ENCODE measurements at regions not wholly inside any gene's neighbourhood (a gene's known extent, or its start where the extent isn't known, plus 50 kb on each side); places are given as distances from the start of the nearest gene placed in this dataset.

DNA sequence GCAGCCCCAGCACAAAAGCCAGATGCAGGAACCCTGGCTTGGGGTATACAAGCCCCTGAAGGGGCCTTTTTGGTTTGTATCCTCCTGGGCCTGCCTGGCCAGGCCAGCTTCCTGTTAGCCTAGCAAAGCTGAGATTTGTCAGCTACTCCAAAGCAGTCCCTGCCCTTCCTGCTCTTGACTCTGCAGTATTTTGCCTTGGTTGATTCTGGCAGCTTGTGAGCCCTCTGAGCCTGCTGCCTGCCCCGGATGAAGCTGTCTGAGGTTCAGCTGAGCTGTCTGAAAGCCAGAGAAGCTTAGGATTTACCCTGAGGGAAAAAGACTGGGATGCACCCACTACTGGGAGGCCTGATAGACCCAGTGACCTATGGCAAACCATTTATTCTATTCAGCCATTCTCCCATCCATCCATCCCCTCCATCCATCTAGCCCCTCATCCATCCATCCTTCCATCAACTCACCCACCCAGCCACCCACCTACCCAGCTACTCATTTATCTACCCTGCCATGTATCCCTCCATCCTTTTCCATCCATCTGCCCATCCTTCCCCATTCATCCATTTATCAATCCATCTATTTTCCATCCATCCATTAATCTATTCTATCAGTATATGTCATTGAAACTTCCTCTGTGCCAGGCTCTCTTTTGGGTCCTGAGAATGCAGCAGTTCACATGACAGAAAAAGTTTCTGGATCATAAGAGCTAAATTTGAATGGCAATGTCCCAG lies 307.5 kb downstream of the DHX35 start:
- DNase-seq (ENCODE audit: low read depth in 3 of 3), result no peak

DNA sequence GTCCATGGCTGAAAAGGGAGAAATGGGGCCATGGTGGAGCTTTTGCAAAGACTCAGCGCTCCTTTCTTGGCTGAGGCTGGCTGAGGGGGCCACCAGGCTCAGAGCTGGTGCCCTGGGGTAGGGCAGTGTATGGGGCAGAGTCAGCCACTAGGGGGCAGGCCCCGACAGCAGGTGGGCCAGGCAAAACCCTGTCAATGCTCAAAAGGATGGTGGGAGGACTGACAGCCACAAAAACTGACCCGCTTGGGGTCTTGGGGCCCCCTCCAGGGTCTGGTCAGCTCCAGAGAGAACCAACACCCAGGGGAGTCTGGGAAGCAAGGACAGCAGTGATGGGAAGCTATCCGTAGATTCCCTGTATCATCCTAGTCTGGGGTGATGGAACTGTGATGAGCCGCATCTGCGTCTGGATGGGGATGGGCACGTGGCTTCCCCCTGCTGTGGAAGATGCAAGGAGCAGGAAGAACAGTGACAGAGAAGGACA lies 306.9 kb downstream of the DHX35 start:
- peak in 1 of 3 experiments; percentile 43 for DNase-seq (ENCODE audit: low read depth in 3 of 3)

DNA sequence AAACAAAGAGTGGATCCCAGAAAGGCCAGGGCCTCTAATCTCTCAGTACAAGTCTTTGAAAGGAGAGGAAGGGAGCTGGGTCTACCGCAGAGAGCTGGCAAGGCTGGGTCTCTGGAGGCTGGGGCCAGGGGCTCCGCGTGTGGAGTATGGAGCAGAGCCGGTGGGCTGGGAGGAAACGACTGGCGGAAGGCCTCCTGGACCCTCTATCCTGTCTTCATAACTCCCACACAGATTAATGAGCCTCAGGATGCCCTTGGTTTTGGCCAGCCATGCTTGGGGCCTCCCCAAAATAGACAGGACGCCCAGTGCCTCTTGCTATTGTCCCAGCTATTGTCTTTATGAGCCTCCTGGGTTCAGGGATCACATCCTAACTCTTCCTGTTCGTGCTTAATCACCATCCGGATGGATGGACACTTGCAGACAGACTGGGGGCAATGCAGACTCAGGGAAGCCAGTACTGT lies 306.4 kb downstream of the DHX35 start:
- DNase-seq (ENCODE audit: low read depth in 3 of 3), result no peak

DNA sequence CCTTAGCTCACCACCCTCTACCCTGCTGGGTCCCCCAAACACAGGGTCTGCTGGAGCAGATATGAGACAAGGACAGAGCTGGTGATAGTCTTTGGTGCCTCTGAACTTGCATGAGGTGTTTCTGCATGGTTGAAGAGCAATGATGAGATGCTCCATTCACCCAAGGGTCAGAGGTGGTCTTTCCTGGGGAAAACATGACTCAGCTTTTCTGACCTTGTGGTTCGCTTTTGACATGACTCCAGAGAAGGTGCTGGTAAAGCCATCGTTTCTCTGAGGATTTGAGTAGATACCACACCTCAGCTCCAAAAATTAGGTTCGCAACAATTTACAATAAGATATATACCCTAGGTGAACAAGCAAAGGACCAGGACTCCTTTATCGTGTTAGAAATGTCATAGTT lies 304.8 kb downstream of the DHX35 start:
- DNase-seq (ENCODE audit: low read depth in 3 of 3), result no peak

DNA sequence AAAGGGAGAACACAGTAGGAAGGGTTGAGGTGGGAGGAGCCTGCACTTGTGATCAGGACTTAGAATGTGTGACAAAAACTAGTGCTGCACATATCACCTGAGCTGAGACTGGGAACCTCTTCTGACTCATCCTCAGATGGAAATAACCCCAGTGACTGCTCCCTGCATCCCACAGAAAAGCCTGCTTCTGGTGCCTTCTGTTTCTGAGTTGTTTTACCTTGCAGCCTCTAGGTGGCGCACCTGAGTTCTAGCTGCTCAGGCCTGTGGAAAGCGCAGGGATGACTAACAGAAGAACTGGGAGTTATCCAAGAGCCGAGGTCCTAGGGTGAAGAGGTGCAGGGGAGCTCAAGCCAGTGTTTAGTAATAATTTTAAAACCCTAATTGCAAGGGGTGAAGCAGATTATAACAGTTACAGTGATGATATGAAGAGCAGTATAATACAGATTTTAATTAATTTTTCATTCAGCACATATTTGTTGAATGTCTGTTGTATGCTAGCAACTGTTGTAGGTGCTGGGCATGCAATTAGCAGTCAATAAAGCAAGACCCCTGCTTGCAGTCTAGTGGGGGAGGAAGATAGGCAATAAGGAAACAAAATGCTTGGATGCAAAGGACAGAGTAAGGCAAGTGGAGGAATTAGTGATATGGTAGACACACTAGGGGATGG lies 302.5 kb downstream of the DHX35 start:
- peak in 2 of 3 experiments; percentile 6 to 34 for DNase-seq (ENCODE audit: low read depth in 3 of 3)

DNA sequence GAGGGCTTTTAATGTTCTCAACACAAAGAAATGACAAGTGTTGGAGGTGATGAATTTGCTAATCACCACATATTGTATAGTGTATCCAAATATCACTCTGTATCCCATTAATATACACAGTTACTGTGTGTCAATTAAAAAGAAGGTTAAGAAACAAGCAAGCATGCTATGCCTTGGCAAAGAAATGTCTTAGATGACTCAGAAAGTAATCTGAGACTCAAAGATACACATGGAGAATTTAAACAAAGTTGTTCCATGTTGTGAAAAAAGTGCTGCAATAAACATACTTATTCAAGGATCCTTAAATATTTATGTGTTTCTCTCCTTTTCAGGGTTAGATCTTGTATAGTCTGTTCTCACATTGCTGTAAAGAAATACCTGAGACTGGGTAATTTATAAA lies 300.9 kb downstream of the DHX35 start:
- no peak for DNase-seq (ENCODE audit: low read depth in 3 of 3)

DNA sequence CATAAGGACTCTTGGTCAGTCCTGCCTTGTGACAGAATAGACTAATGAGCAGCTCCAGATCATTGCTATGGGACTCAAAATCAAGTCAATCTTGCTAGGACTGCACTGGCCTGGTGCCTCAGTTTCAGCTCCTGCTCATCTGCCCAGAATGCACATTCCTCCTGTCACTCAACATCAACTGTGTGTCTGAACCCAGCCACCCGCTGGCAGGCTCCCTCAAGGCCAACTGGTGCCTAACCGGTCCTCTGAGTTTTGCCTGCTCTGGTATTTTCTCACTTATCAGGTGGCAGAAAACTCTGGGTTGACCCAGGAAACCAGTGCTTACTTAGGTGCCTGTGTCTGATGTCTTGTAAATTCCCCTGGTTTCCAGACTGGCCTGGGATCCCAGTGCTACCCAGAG lies 297.7 kb downstream of the DHX35 start:
- no peak for DNase-seq (ENCODE audit: low read depth in 3 of 3)

DNA sequence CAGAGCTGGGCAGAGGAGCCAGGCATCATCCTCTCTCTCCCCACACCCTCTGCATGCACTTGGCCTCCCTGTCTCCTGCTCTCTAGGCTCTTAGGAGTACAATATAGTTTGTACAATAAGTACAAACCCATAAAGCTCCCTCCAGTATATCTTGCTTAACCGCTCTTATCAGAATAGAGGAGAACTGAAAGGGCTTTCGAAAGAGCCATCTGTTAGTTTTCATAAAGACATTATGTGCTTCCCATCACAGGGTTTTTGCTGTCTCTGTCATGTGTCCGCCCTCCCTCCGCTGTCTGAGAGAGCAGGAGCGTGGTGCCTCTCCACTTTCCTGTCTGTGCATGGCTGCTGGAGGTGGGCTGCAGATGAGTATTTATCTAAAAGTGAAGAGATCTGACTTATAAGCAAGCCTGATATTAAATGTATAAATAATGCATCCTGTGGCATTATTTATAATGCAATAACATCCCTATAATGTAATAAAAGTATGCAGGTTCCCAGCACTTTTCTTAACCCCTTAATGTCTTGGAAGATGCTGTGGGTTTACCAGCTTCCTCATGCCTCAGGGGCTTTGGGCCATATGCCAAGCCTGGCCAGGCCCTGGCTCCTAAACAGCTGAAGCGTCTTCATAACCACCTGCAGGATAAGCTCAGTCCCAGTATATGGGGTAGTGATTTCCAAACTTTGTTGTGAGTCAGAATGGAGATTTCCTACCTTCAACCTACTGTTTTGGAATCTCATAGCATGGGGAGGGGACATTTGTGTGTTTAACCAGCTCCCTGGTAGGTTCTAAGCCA lies 297.1 kb downstream of the DHX35 start:
- no peak for DNase-seq (ENCODE audit: low read depth in 3 of 3)

DNA sequence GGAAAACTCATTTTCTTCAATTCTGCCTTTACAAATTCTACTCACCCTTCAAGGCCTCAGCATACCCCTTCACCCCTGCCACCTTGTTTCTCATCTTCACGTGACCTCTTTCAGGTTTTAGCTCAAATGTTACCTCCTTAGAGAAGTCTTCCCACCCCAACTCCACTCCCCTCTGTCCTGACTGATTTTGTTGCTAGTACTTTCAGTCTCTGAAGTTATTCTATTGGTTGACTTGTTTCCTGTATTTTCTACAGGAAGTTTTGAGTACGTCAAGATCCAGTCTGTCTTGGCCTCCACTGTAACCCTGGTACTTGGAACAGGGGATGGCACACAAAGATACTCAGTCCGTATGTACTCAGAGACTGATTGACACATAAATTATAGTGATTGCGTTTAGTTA lies 296.1 kb downstream of the DHX35 start:
- no peak for DNase-seq (ENCODE audit: low read depth in 3 of 3)

DNA sequence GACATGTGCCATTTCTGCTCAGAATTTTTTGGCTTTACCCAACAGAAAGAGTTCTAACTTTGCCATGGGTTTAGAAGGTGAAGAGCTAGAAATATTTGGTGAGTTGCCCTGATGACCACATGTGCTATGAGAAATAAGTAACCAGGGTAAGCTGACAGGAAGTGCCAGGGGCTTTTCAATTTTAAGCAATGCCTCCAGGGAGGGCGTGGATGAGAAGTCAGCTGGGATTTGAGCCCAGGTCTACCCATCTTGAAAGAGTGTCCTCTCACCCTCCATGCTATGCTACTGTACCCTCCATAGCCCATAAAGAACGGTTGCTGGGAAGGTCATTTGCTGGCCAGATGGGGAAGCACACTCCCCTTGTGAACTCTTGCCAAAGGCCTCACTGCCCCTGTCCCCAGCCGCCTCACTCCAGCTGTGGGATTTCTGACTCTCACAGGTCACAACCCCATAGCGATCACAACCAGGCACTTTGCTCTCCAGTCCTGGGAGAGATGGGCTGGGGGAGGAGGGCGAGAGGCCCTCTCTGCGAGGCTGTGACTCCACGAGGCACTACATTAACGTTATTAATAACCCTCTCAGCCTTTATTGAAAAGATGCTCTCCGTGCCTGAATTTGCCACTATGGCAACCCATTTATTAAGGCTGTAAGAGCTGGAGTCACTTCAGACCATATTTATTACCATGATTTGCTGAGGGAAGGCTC lies 291.1 kb downstream of the DHX35 start:
- DNase-seq (ENCODE audit: low read depth in 3 of 3), result no peak

DNA sequence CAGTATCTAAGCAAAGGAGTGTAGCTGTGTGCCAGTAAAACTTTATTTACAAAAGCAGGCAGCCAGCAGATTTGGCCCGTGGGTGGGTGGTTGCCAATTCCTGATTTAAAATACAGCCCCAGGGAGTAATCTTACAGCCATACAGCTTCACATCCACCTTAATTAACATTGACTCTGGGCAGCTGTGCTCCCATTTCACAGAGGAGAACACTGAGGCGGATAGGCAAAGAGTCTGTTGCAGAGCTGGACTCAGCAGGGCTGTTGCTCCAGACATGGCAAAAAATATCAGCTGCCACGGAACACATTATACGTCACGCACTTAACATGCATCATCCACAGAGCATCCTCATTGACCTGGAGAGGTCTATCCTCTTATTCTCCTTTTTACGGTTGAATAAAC lies 289.9 kb downstream of the DHX35 start:
- no peak for DNase-seq (ENCODE audit: low read depth in 3 of 3)

DNA sequence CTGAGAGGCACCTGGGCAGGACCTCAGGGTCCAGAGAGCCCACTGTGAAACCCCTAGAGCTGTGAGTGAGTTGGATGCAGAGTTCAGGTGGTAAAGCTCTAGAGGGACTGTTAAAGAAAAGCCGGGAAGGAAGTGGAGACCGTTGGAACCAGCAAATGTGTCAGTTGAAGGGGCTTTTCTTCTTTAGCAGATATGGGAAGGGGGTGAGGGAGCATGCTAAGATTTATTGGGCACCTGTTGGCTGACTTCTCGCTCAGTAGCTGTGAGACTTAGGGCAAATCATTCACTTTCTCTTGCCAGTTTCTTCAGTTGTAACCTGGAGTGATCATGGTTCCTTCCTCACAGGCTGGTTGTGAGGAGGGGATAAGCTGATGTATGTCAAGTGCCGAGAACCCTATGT lies 287.7 kb downstream of the DHX35 start:
- DNase-seq (ENCODE audit: low read depth in 3 of 3), result no peak

DNA sequence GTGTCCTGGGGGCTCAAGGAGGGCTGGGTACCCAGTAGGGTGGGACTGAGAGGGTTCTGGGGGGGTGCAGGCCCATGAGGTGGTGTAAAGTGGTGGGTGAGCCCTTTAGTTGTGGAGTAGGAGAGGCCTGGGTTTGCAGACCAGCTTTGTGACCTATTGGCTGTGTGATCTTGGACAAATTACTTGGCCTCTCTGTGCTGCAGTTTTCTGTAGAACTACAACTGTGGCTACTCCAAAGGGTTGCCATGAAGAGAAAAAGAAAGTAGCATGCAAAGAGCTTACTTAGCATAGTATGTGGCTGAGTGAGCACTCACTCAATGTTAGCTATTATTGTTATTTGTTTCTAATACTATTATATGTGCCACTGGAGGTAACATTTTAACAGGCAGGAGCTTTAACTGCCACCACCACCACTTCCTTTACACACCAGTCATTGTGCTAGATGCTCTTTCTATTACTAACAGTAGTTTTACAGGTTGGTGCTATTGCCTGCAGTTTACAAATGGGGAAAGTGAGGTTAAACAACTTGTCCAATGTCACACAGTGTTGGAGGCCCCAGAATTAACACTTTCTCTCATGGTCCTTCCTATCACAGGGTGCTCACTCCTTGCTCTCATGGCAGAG lies 286.8 kb downstream of the DHX35 start:
- DNase-seq (ENCODE audit: low read depth in 3 of 3), result no peak

DNA sequence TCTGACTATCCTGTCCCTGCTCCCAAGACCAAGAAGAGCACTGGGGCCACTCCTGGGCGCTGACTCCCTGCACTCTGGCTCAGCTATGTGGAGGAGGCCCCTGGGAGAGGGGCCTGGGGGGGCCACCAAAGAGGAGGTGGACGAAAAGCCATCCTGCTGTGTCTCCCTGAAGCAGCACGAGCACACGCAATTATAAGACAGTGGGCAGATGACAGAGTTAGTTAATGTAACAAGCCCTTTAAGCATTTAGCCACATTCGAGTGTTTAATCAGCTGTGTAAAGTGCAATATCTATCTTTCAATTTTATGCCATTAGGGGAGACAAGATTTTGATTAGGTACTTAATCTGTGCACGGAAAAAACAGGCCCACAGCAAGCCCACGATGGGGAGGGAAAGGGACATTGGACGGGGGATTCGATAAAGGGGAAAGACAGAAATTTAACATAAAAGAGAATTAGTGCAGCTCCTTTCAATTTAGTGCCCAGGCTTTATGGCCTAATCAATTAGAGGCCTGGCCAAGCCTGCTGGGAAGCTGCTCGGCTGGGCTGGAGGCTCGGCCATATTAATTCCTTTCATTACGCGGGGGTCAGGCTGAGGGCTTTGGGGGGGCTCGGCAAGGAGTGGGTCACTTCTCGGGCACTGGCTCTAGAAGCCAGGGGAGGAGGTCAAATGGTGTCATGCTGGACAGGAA lies 286.2 kb downstream of the DHX35 start:
- DNase-seq (ENCODE audit: low read depth in 3 of 3), result no peak

DNA sequence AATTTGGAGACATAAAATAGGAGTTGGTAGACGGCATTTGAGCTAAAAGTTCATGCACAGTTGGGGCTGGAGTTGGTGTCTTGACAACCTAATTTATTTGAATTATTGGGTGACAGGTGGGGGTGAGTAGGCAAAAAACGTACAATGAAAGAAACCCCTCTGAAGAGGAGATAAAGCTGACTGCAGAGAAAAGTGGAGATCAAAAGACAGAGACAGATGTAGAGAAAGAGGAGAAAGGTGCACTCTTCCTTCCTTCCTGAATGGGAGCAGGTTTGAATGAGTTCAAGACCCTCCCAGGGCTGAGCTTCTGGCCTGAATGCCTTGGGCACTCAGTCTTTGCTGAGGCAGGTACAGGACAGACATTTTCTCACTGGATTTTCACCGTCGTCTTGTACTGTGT lies 284.3 kb downstream of the DHX35 start:
- DNase-seq (ENCODE audit: low read depth in 3 of 3), result no peak

DNA sequence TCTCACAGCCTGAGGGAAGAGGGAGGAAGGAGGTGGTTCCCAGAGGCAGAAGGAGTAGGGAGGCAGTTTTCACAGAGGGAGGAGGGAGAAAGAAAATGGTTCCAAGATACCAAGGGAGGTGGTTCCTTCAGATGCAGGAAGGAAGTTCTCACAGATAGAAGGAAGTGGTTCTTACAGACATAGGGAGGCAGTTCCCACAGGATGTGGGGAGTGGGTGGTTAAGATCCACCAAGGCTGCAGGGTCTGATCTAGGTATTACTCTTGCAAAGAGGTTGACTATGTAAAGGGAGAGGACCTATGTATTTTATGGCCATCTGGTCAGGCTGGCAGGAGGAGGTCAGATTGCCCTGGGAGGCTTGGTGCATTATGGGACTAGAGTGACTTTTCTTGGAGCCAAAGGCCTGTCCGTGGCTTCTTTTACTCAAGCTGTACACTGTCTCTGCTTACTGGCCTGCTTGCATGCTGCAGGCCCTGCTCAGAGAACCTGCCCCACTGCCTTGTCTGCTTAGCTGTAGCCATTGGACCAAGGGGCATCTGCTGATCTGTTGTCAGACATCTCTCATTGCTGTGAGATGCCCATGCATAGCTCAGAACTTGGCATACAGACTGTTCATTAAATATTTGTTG lies 283.7 kb downstream of the DHX35 start:
- DNase-seq (ENCODE audit: low read depth in 3 of 3), result no peak

DNA sequence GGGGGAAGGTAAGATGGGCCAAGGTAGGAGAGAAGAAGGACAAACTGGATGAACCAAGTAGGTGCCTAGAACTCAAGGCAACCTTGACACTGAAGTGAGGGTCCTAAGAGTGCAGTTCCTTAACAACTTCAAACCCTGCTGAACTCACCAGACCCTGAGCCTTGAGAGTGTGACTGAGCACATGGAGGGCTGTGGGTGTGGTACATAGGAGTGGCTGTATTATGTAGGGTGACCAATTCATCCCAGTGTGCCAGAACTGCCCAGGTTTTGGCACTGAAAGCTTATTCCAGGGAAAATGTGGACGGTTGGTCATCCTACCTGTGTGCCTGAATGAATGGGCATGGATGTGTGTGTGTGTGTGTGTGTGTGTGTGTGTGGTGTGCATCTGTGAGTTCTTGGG lies 281.8 kb downstream of the DHX35 start:
- DNase-seq (ENCODE audit: low read depth in 3 of 3), result no peak

DNA sequence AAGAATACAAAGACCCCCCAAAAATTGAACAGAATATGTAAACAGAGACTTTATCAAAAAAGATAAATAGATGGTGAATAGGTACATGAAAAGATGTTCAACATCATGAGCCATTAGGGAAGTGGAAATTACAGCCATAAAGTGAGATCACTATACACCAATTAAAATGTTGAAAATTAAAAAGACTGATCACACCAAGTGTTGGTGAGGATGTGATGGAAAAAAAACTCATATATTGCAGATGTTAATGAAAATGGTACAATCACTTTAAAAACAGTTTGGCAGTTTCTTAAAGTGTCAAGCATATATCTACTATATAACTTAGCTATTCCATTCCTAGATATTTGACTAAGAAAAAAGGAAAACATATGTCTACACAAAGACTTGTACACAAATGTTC lies 280.5 kb downstream of the DHX35 start:
- no peak for DNase-seq (ENCODE audit: low read depth in 3 of 3)

DNA sequence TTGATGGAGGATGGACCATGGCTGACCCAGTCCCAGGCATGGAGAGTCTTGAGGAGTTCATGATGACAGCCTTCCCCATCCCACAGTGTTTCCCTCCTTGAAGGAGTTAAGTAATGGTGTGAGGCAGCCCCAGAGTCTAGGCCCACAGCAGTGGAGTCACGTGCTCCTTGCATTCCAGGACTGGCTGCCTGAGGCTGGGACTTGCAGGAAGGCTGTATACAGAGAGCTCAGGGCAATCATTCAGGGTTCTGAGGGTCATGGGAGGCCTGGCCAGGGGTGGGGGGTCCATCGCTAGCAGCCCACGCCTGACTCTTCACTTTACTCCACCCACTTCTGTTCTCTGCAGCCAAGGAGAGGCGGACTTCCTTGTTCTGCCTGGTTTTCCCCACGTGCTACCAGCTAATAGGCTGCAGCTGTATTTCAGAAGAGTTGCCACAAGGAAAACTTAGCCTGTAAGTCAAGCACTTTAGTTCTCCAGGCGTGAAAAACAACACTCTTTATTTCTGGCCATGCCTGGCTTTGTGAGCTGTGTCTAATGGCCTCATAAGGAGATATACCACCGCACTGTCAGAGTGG lies 272.5 kb downstream of the DHX35 start:
- no peak for DNase-seq (ENCODE audit: low read depth in 3 of 3)

DNA sequence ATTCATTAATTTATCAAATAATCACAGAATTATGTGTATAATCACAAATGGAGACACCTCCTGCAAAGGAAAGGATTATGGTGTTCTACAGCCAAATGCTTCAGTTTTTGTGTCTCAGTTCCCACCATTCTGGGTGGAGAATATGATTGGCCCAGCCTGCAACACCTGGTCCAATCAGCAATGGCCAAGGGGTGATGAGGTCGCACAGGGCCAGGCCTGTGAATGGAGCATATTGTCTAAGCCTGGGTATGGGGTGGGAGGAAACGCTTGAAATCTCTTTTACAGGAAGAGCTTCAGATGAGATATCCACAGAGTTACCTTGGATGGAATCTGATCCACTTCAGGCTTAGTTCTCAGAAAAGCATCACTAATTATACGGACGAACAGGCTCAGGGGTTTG lies 271.6 kb downstream of the DHX35 start:
- DNase-seq (ENCODE audit: low read depth in 3 of 3), result no peak

Data from stimulated activated CD4-positive, alpha-beta T cell treated with anti-CD3 and anti-CD28 coated beads, TNF-alpha, amount 100 ng/mL, for 24 hours (primary cell).